Neuronal stem cell (in vitro differentiated cells): ENCODE measurements at regions not wholly inside any gene's neighbourhood (a gene's known extent, or its start where the extent isn't known, plus 50 kb on each side); places are given as distances from the start of the nearest gene placed in this dataset.

Source experiments
- DNase-seq: peaks from one replicate; pipeline ENCODE4 v3.0.0-alpha.2; 2013; ENCODE audit warnings: low spot score
- H2AFZ ChIP-seq: one replicate; pipeline ENCODE4 v1.6.1; 2013; ENCODE audit warnings: mild to moderate bottlenecking, low read length, inconsistent platforms
- H2AK5ac ChIP-seq: 2 replicates; pipeline ENCODE4 v1.6.1; 2013; ENCODE audit warnings: low read depth, mild to moderate bottlenecking, inconsistent platforms, low read length, moderate library complexity, mixed read lengths
- H2BK120ac ChIP-seq: 2 replicates; pipeline ENCODE4 v1.6.1; 2013; ENCODE audit warnings: low read depth, mild to moderate bottlenecking, inconsistent platforms, low read length, moderate library complexity, mixed read lengths
- H2BK12ac ChIP-seq: one replicate; pipeline ENCODE4 v1.6.1; 2013; ENCODE audit warnings: low read length, inconsistent platforms
- H2BK15ac ChIP-seq: 2 replicates; pipeline ENCODE4 v1.6.1; 2013; ENCODE audit warnings: mild to moderate bottlenecking, low read length, inconsistent platforms, mixed read lengths
- H2BK5ac ChIP-seq: one replicate; pipeline ENCODE4 v1.6.1; 2013; ENCODE audit warnings: inconsistent platforms, mild to moderate bottlenecking, low read length, moderate library complexity
- H3K14ac ChIP-seq: one replicate; pipeline ENCODE4 v1.6.1; 2013; ENCODE audit warnings: low read length, inconsistent platforms
- H3K18ac ChIP-seq: 2 replicates; pipeline ENCODE4 v1.6.1; 2013; ENCODE audit warnings: low read length, inconsistent platforms
- H3K23ac ChIP-seq: 2 replicates; pipeline ENCODE4 v1.6.1; 2013; ENCODE audit warnings: low read depth, mild to moderate bottlenecking, mixed read lengths, low read length, inconsistent platforms; ENCODE audit not compliant: poor library complexity
- H3K27ac ChIP-seq: replicated peaks from 3 replicates; pipeline ENCODE4 v1.5.1; 2013; ENCODE audit warnings: low read length, inconsistent platforms
- H3K27me3 ChIP-seq, 3 experiments: 2 replicates each; pipeline ENCODE4 v1.6.1; 2013; ENCODE audit warnings: low read length in 3 of 3, mild to moderate bottlenecking in 2 of 3, inconsistent platforms in 1 of 3, low read depth in 1 of 3, mixed read lengths in 1 of 3, moderate library complexity in 1 of 3; ENCODE audit not compliant: control insufficient read depth in 3 of 3, insufficient read depth in 3 of 3
- H3K36me3 ChIP-seq, 2 donors: replicated peaks in 1 of 2; 2 replicates each; pipeline ENCODE4 v1.6.1; 2013; ENCODE audit warnings: low read length in 2 of 2; ENCODE audit not compliant: control insufficient read depth in 2 of 2, insufficient read depth in 2 of 2
- H3K4ac ChIP-seq: 2 replicates; pipeline ENCODE4 v1.6.1; 2013; ENCODE audit warnings: inconsistent platforms, mild to moderate bottlenecking, low read length, moderate library complexity
- H3K4me1 ChIP-seq, 2 donors: 1 replicate in 1 of 2; 2 replicates in 1 of 2; pipeline ENCODE4 v1.6.1; 2013; ENCODE audit warnings: low read length in 2 of 2, low read depth in 1 of 2; ENCODE audit not compliant: control insufficient read depth in 2 of 2, insufficient read depth in 1 of 2
- H3K4me2 ChIP-seq: one replicate; pipeline ENCODE4 v1.6.1; 2013; ENCODE audit warnings: mild to moderate bottlenecking, low read length, inconsistent platforms; ENCODE audit not compliant: insufficient read depth, poor library complexity, severe bottlenecking
- H3K4me3 ChIP-seq, 2 donors: 2 replicates each; pipeline ENCODE4 v1.5.1; 2013; ENCODE audit warnings: low read length in 2 of 2, mild to moderate bottlenecking in 2 of 2, inconsistent platforms in 1 of 2, moderate library complexity in 1 of 2
- H3K79me1 ChIP-seq: one replicate; pipeline ENCODE4 v1.6.1; 2013; ENCODE audit warnings: low read depth, mild to moderate bottlenecking, inconsistent platforms, low read length, moderate library complexity
- H3K9ac ChIP-seq: one replicate; pipeline ENCODE4 v1.6.1; 2013; ENCODE audit warnings: mild to moderate bottlenecking, low read depth, low read length, inconsistent platforms; ENCODE audit not compliant: poor library complexity
- H3K9me3 ChIP-seq, 2 donors: replicated peaks in 1 of 2; 2 replicates each; pipeline versions ENCODE3 to v1.6.1; 2013; ENCODE audit warnings: low read length in 2 of 2, mild to moderate bottlenecking in 2 of 2, inconsistent platforms in 1 of 2, low read depth in 1 of 2, mixed read lengths in 1 of 2, moderate library complexity in 1 of 2; ENCODE audit not compliant: control insufficient read depth in 2 of 2, insufficient read depth in 1 of 2
- H4K8ac ChIP-seq: one replicate; pipeline ENCODE4 v1.6.1; 2013; ENCODE audit warnings: low read depth, mild to moderate bottlenecking, inconsistent platforms, low read length, moderate library complexity
- H4K91ac ChIP-seq: one replicate; pipeline ENCODE4 v1.6.1; 2013; ENCODE audit warnings: low read length, low read depth, mild to moderate bottlenecking, inconsistent platforms; ENCODE audit not compliant: poor library complexity
- WGBS, 2 donors: extraction: QIAGEN DNeasy Blood & Tissue Kit; methylation state at CpG; one replicate each; pipeline ENCODE4 v1.1.7; 2013; ENCODE audit warnings: missing lambda C conversion rate in 2 of 2, mixed read lengths in 1 of 2; ENCODE audit not compliant: insufficient read length in 2 of 2, insufficient replicate concordance in 1 of 2; ENCODE audit errors: extremely low coverage in 2 of 2; 5-methylcytosine and 5-hydroxymethylcytosine counted together

- Histone ChIP-seq H3K9me3 (no peaks in the 10 kb centered on the region), H3K4me2 (no peak overlapping the region), H2BK120ac (no peak overlapping the region), H3K27me3 (no peaks in the 10 kb centered on the region), H3K79me1 (no peaks in the 10 kb centered on the region), H2BK12ac (no peak overlapping the region), H3K18ac (no peak overlapping the region), H3K27ac (no peak overlapping the region), H3K36me3 (no peaks in the 10 kb centered on the region), H3K4ac (no peak overlapping the region), H3K9ac (no peak overlapping the region), H2AFZ (peak overlapping the region; percentile 17), H2BK5ac (no peak overlapping the region), H2AK5ac (peak overlapping the region; percentile 54), H4K91ac (no peak overlapping the region), H3K4me3 (no peak overlapping the region), H2BK15ac (no peak overlapping the region), H4K8ac (no peak overlapping the region), H3K4me1 (no peaks in the 10 kb centered on the region), H3K23ac (no peak overlapping the region), H3K14ac (no peak overlapping the region)
- WGBS, 2 donors, result no CpG with 5 or more reads among the region's 25 CpGs
- no peak for DNase-seq
Measured at GRCh38 chr4:187937557-187937956, 58.0 kb upstream of the ZFP42 start.

GRCh38 chr4:187940299-187940698, 55.3 kb upstream of the ZFP42 start:
- Histone ChIP-seq H4K8ac (no peak overlapping the region), H4K91ac (no peak overlapping the region)
- no CpG with 5 or more reads among the region's 8 CpGs for WGBS, 2 donors

GRCh38 chr4:187942968-187943367, 52.6 kb upstream of the ZFP42 start:
- H3K27me3 ChIP-seq, result no peaks in the 10 kb centered on the region
- H2BK5ac ChIP-seq, result no peak overlapping the region
- H3K4me1 ChIP-seq, result no peaks in the 10 kb centered on the region
- no peak for DNase-seq
- no peak overlapping the region for H2AFZ ChIP-seq
- no peak overlapping the region for H3K4ac ChIP-seq
- no peak overlapping the region for H2AK5ac ChIP-seq
- H2BK15ac ChIP-seq, result no peak overlapping the region
- H3K27ac ChIP-seq, result no peak overlapping the region
- H3K9ac ChIP-seq, result no peak overlapping the region
- H3K9me3 ChIP-seq, result no peaks in the 10 kb centered on the region
- no peaks in the 10 kb centered on the region for H3K36me3 ChIP-seq
- H3K18ac ChIP-seq, result no peak overlapping the region
- no peak overlapping the region for H3K14ac ChIP-seq
- H2BK120ac ChIP-seq, result no peak overlapping the region
- no peak overlapping the region for H3K4me2 ChIP-seq
- no peak overlapping the region for H3K23ac ChIP-seq
- no peak overlapping the region for H4K8ac ChIP-seq
- WGBS, 2 donors, result no CpG with 5 or more reads among the region's 6 CpGs
- no peak overlapping the region for H4K91ac ChIP-seq
- H3K79me1 ChIP-seq, result no peaks in the 10 kb centered on the region
- no peak overlapping the region for H2BK12ac ChIP-seq
- no peak overlapping the region for H3K4me3 ChIP-seq

More at GRCh38 chr4:187940299-187940698, 55.3 kb upstream of the ZFP42 start:
- no peak overlapping the region for H2AFZ ChIP-seq
- no peak overlapping the region for H2BK120ac ChIP-seq
- no peak overlapping the region for H3K4ac ChIP-seq
- H3K4me3 ChIP-seq, result no peak overlapping the region
- H2BK12ac ChIP-seq, result no peak overlapping the region
- no peak overlapping the region for H3K4me2 ChIP-seq
- H3K14ac ChIP-seq, result no peak overlapping the region
- H2BK15ac ChIP-seq, result no peak overlapping the region
- no peak for DNase-seq
- no peak overlapping the region for H2BK5ac ChIP-seq
- no peak overlapping the region for H3K27ac ChIP-seq
- H3K18ac ChIP-seq, result no peak overlapping the region
- no peak overlapping the region for H3K9ac ChIP-seq
- H3K36me3 ChIP-seq, result no peaks in the 10 kb centered on the region
- no peaks in the 10 kb centered on the region for H3K9me3 ChIP-seq
- H3K23ac ChIP-seq, result no peak overlapping the region
- H3K27me3 ChIP-seq, result no peaks in the 10 kb centered on the region
- no peaks in the 10 kb centered on the region for H3K79me1 ChIP-seq
- no peaks in the 10 kb centered on the region for H3K4me1 ChIP-seq
- H2AK5ac ChIP-seq, result no peak overlapping the region

- Histone ChIP-seq H3K4ac (no peak overlapping the region), H3K9ac (no peak overlapping the region), H3K27me3 (no peaks in the 10 kb centered on the region), H3K23ac (no peak overlapping the region), H2BK15ac (no peak overlapping the region), H2AK5ac (no peak overlapping the region), H3K9me3 (no peaks in the 10 kb centered on the region), H3K4me1 (no peaks in the 10 kb centered on the region), H3K14ac (no peak overlapping the region), H2BK120ac (no peak overlapping the region), H2BK12ac (no peak overlapping the region), H3K27ac (no peak overlapping the region), H2BK5ac (no peak overlapping the region), H3K4me3 (no peak overlapping the region), H3K36me3 (no peaks in the 10 kb centered on the region), H4K91ac (no peak overlapping the region), H3K18ac (no peak overlapping the region), H4K8ac (no peak overlapping the region), H3K4me2 (no peak overlapping the region), H3K79me1 (no peaks in the 10 kb centered on the region), H2AFZ (no peak overlapping the region)
- no CpG with 5 or more reads among the region's 7 CpGs for WGBS, 2 donors
- DNase-seq, result no peak
Measured at GRCh38 chr4:187944179-187944578, 51.4 kb upstream of the ZFP42 start.
